GM12878 (cell line): ENCODE measurements at regions not wholly inside any gene's neighbourhood (a gene's known extent, or its start where the extent isn't known, plus 50 kb on each side); places are given as distances from the start of the nearest gene placed in this dataset.

Source experiments
- ATAC-seq: fragments of 200-7000 bp; cut with Tn5 transposase; 3 replicates; pipeline ENCODE4 v1.9.1; 2020; ENCODE audit warnings: mild to moderate bottlenecking, moderate library complexity
- BruUV-seq: library from RNA; stranded (reverse); fragments of 400-500 nt; replicated peaks from 2 replicates; lab custom pipeline; 2021; lab: Mats Ljungman, UMichigan
- CTCF ChIA-PET: fragments of 300-600 bp; sonication (Branson Sonifier 250); formaldehyde crosslinking; extraction: SDS; loops from one replicate; lab custom pipeline; 2021; ENCODE audit warnings: inconsistent platforms; lab: Yijun Ruan, JAX
- POLR2A ChIA-PET: fragments of 350-600 bp; formaldehyde crosslinking; extraction: SDS; loops from one replicate; lab custom pipeline; 2021; ENCODE audit warnings: inconsistent platforms; lab: Charles Lee
- RAD21 ChIA-PET: fragments of 300-600 bp; sonication (Branson Sonifier 250); formaldehyde crosslinking; loops from one replicate; lab custom pipeline; 2023; ENCODE audit warnings: antibody characterized with exemption; ENCODE audit not compliant: unreplicated experiment; lab: Charles Lee
- SMC1A ChIA-PET: fragments of 300-600 bp; sonication (Branson Sonifier 250); formaldehyde crosslinking; loops from one replicate; lab custom pipeline; 2023; ENCODE audit not compliant: unreplicated experiment, uncharacterized antibody; lab: Charles Lee
- DNase-seq: peaks from one replicate; pipeline ENCODE4 v3.0.0-alpha.2; 2011; ENCODE audit warnings: low read depth, low spot score
- FAIRE-seq: peaks from 3 replicates; lab custom pipeline; 2011; peaks lifted over from hg19 to GRCh38; lab: Jason Lieb, UNC
- H2AFZ ChIP-seq: 2 replicates; pipeline ENCODE4 v1.6.0; 2011; ENCODE audit warnings: low read depth, low read length, control low read depth; ENCODE audit not compliant: control insufficient read depth
- H3K27ac ChIP-seq: 2 replicates; pipeline ENCODE4 v1.5.1; 2011; ENCODE audit warnings: control low read depth; ENCODE audit not compliant: control insufficient read depth, insufficient read depth
- H3K27me3 ChIP-seq, 2 experiments: replicated peaks in 1 of 2; 2 replicates each; pipeline versions ENCODE4 v1.6.0 to v1.6.1; 2011; ENCODE audit warnings: low read length in 1 of 2; ENCODE audit not compliant: control insufficient read depth in 2 of 2, insufficient read depth in 2 of 2
- H3K36me3 ChIP-seq, 2 experiments: 2 replicates each; pipeline ENCODE4 v1.5.1; 2011; ENCODE audit warnings: low read length in 1 of 2; ENCODE audit not compliant: control insufficient read depth in 2 of 2, insufficient read depth in 2 of 2
- H3K4me1 ChIP-seq: 2 replicates; pipeline ENCODE4 v1.6.1; 2011; ENCODE audit warnings: mild to moderate bottlenecking, low read length, moderate library complexity, mixed read lengths; ENCODE audit not compliant: control insufficient read depth, insufficient read depth
- H3K4me2 ChIP-seq: 2 replicates; pipeline ENCODE4 v1.6.0; 2011; ENCODE audit warnings: control low read depth; ENCODE audit not compliant: control insufficient read depth, insufficient read depth
- H3K4me3 ChIP-seq: fragments of 200-600 bp; sonication (generic); 2 replicates; pipeline ENCODE4 v1.5.1; 2016
- H3K79me2 ChIP-seq: 2 replicates; pipeline ENCODE4 v1.6.0; 2011; ENCODE audit warnings: low read length; ENCODE audit not compliant: control insufficient read depth, insufficient read depth
- H3K9ac ChIP-seq: 2 replicates; pipeline ENCODE4 v1.8.0; 2011; ENCODE audit warnings: low read length, control low read depth, mixed read lengths; ENCODE audit not compliant: control insufficient read depth, insufficient read depth
- H3K9me3 ChIP-seq: replicated peaks from 3 replicates; pipeline ENCODE4 v1.5.1; 2011; ENCODE audit warnings: mild to moderate bottlenecking, low read length; ENCODE audit not compliant: control insufficient read depth, insufficient read depth
- H4K20me1 ChIP-seq: 2 replicates; pipeline ENCODE4 v1.6.0; 2011; ENCODE audit not compliant: control insufficient read depth, insufficient read depth
- CTCF ChIP-seq, 3 experiments: IDR thresholded peaks in 2 of 3; conservative IDR thresholded peaks in 1 of 3; 2 replicates each; pipeline ENCODE4 v1.5.1; 2011; ENCODE audit warnings: low read depth in 3 of 3, low read length in 3 of 3, mild to moderate bottlenecking in 3 of 3, control low read depth in 2 of 3, moderate library complexity in 2 of 3, inconsistent platforms in 1 of 3, mixed read lengths in 1 of 3; ENCODE audit not compliant: control insufficient read depth in 2 of 3, insufficient read depth in 1 of 3; ENCODE audit errors: extremely low read depth in 1 of 3
- NKRF ChIP-seq: fragments of 450-650 bp; conservative IDR thresholded peaks from 2 replicates; pipeline ENCODE4 v1.6.1; 2017; ENCODE audit warnings: mild to moderate bottlenecking, moderate library complexity
- SPI1 ChIP-seq: IDR thresholded peaks from 2 replicates; pipeline ENCODE4 v1.6.1; 2011; ENCODE audit warnings: low read depth, mild to moderate bottlenecking, low read length, moderate library complexity, borderline replicate concordance; ENCODE audit not compliant: insufficient read depth
- TAF1 ChIP-seq: IDR thresholded peaks from 2 replicates; pipeline ENCODE4 v1.6.1; 2011; ENCODE audit warnings: mild to moderate bottlenecking, low read depth, low read length, borderline replicate concordance
- ZNF217 ChIP-seq: fragments of 450-650 bp; IDR thresholded peaks from 2 replicates; pipeline ENCODE4 v1.6.1; 2017; ENCODE audit warnings: antibody characterized with exemption, mild to moderate bottlenecking
- WGBS: methylation state at CpG from one replicate; pipeline ENCODE4 v1.1.6; 2016; ENCODE audit warnings: low lambda C conversion rate; ENCODE audit not compliant: insufficient replicate concordance, insufficient coverage; ENCODE audit errors: missing lambda C conversion rate; 5-methylcytosine and 5-hydroxymethylcytosine counted together
- in situ Hi-C: fragments of 300-500 bp; cut with MboI; formaldehyde crosslinking; loops from 9 replicates; pipeline ENCODE4 v1.14.3; 2018; ENCODE audit warnings: mixed read lengths
- intact Hi-C: fragments of 100-400 bp; cut with micrococcal nuclease; formaldehyde crosslinking; loops from one replicate; pipeline ENCODE4 v1.14.2; 2022; ENCODE audit not compliant: unreplicated experiment
- TF ChIP-seq, protein P1 (sequence below): fragments of 450-650 bp; IDR thresholded peaks from 2 replicates; pipeline ENCODE4 v1.6.1; 2017; ENCODE audit warnings: low read depth, mild to moderate bottlenecking, moderate library complexity

GRCh38 chr14:49408187-49408933 lies 177.8 kb downstream of the RPS29 start:
- POLR2A ChIA-PET = no interaction called here
- TF ChIP-seq CTCF (IDR thresholded peaks at IDR 0.05 in 2 of 3, conservative IDR thresholded peaks at IDR 0.05 in 1 of 3; ENCODE audit: control insufficient read depth in 2 of 3, extremely low read depth in 1 of 3, insufficient read depth in 1 of 3, low read depth in 3 of 3, low read length in 3 of 3) = no peak
- no peaks in the 10 kb centered on the region for H3K4me1 ChIP-seq
- no peak overlapping the region for H3K9ac ChIP-seq
- 8% methylated on average over 1 of the region's 1 CpG for WGBS
- no peak overlapping the region for H3K4me3 ChIP-seq
- no peak for ATAC-seq
- CTCF ChIA-PET = no interaction called here
- no peak for FAIRE-seq
- no peaks in the 10 kb centered on the region for H3K36me3 ChIP-seq
- H4K20me1 ChIP-seq = no peaks in the 10 kb centered on the region
- H3K4me2 ChIP-seq = no peak overlapping the region
- H2AFZ ChIP-seq = no peak overlapping the region
- in situ Hi-C loops = no loop called here
- no peaks in the 10 kb centered on the region; a peak in 1 of 4 replicates for H3K27me3 ChIP-seq
- no peak for DNase-seq
- no peaks in the 10 kb centered on the region for H3K79me2 ChIP-seq
- no peak overlapping the region for H3K27ac ChIP-seq
- no peaks in the 10 kb centered on the region for H3K9me3 ChIP-seq
- RAD21 ChIA-PET = no interaction called here
- SMC1A ChIA-PET = no interaction called here
- BruUV-seq = no TSS peak
- intact Hi-C loops = no loop called here

- no peaks in the 10 kb centered on the region for H3K4me1 ChIP-seq
- no peak overlapping the region for H3K9ac ChIP-seq
- ChIA-PET CTCF (interaction anchor here (1.2 kb wide), 1 partner anchor 8 kb away, joined by 3 read pairs; no protein-coding TSS in a partner anchor), RAD21 (no interaction called here), SMC1A (no interaction called here), POLR2A (no interaction called here)
- no peak overlapping the region for H3K27ac ChIP-seq
- WGBS = 19% methylated on average over 3 of the region's 3 CpGs
- H3K9me3 ChIP-seq = no peaks in the 10 kb centered on the region
- H3K36me3 ChIP-seq = no peaks in the 10 kb centered on the region
- no TSS peak for BruUV-seq
- no peaks in the 10 kb centered on the region for H4K20me1 ChIP-seq
- H3K4me3 ChIP-seq = no peak overlapping the region
- intact Hi-C loops = no loop called here
- FAIRE-seq (no peak), ATAC-seq (no peak), DNase-seq (no peak)
- no peak overlapping the region for H3K4me2 ChIP-seq
- H2AFZ ChIP-seq = no peak overlapping the region
- H3K79me2 ChIP-seq = no peaks in the 10 kb centered on the region
- in situ Hi-C loops = no loop called here
- no peaks in the 10 kb centered on the region for H3K27me3 ChIP-seq
- no peak for TF ChIP-seq SPI1
- no peak for TF ChIP-seq NKRF
- no peak for TF ChIP-seq ZNF217
- TF ChIP-seq, protein P1, sequence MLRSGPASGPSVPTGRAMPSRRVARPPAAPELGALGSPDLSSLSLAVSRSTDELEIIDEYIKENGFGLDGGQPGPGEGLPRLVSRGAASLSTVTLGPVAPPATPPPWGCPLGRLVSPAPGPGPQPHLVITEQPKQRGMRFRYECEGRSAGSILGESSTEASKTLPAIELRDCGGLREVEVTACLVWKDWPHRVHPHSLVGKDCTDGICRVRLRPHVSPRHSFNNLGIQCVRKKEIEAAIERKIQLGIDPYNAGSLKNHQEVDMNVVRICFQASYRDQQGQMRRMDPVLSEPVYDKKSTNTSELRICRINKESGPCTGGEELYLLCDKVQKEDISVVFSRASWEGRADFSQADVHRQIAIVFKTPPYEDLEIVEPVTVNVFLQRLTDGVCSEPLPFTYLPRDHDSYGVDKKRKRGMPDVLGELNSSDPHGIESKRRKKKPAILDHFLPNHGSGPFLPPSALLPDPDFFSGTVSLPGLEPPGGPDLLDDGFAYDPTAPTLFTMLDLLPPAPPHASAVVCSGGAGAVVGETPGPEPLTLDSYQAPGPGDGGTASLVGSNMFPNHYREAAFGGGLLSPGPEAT = no peak
- TF ChIP-seq TAF1 = no peak
Observed at GRCh38 chr14:49405291-49405690, 180.9 kb downstream of the RPS29 start.
